K562 (cell line): ENCODE measurements at regions not wholly inside any gene's neighbourhood (a gene's known extent, or its start where the extent isn't known, plus 50 kb on each side); places are given as distances from the start of the nearest gene placed in this dataset.

Experiments
- MTA1 ChIP-seq: fragments of 450-650 bp; IDR thresholded peaks from 2 replicates; pipeline ENCODE4 v1.6.1; 2017; ENCODE audit warnings: borderline replicate concordance
- TEAD1 ChIP-seq, 2 experiments: fragments of 450-650 bp in 1 of 2; sonication (generic) in 1 of 2; formaldehyde crosslinking; IDR thresholded peaks; 2 replicates each; pipeline versions ENCODE4 v1.4.0 to v1.8.0; 2020 to 2022; ENCODE audit warnings: mild to moderate bottlenecking in 2 of 2, missing genetic modification reagents in 1 of 2
- ZNF764 ChIP-seq: fragments of 250-450 bp; sonication (Bioruptor Pico); IDR thresholded peaks from 2 replicates; pipeline ENCODE4 v1.4.0; 2020; ENCODE audit warnings: low read depth, mild to moderate bottlenecking, moderate library complexity
- TF ChIP-seq, protein P1 (sequence below): sonication (generic); formaldehyde crosslinking; IDR thresholded peaks from 2 replicates; pipeline ENCODE4 v1.8.1; 2022; ENCODE audit warnings: missing genetic modification reagents

DNA sequence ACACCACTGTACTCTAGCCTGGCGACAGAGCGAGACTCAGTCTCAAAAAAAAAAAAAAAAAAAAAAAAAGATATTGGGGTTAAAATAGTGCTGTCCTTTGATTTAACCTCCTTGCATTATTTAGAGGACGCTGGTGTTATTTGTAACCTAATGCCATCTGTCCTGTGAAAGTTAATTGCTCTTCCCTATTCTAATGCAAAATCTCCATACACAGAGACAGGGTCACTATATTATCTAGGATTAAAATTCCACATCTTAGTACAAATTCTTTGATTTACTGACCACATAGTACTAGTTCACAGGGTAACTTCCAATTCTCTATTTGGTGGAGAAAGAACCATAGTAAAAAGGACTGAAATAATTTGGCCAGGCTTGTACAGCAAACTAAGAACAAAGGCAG, 184.2 kb upstream of the STEAP4 start:
- TF ChIP-seq TEAD1 (CRISPR knock-in tag; IDR thresholded peaks at IDR 0.05) (no peak), ZNF764 (CRISPR knock-in tag) (no peak), MTA1 (no peak)
- TF ChIP-seq, protein P1, sequence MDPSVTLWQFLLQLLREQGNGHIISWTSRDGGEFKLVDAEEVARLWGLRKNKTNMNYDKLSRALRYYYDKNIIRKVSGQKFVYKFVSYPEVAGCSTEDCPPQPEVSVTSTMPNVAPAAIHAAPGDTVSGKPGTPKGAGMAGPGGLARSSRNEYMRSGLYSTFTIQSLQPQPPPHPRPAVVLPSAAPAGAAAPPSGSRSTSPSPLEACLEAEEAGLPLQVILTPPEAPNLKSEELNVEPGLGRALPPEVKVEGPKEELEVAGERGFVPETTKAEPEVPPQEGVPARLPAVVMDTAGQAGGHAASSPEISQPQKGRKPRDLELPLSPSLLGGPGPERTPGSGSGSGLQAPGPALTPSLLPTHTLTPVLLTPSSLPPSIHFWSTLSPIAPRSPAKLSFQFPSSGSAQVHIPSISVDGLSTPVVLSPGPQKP: no peak
